Parathyroid adenoma (tissue), 2 donors: ENCODE measurements at regions not wholly inside any gene's neighbourhood (a gene's known extent, or its start where the extent isn't known, plus 50 kb on each side); places are given as distances from the start of the nearest gene placed in this dataset.

ENCODE experiments used
- H2AFZ ChIP-seq: fragments of 300-600 bp; sonication (generic); one replicate; pipeline ENCODE4 v1.7.0; 2017; ENCODE audit warnings: antibody characterized with exemption, mild to moderate bottlenecking
- H3K27ac ChIP-seq: fragments of 300-600 bp; sonication (generic); one replicate; pipeline ENCODE4 v1.7.0; 2017
- H3K27me3 ChIP-seq: fragments of 300-600 bp; sonication (generic); one replicate; pipeline ENCODE4 v1.7.0; 2017; ENCODE audit warnings: low read length; ENCODE audit not compliant: control insufficient read depth, insufficient read depth
- H3K36me3 ChIP-seq: fragments of 300-600 bp; sonication (generic); one replicate; pipeline ENCODE4 v1.7.0; 2017; ENCODE audit warnings: low read length; ENCODE audit not compliant: control insufficient read depth, insufficient read depth
- H3K4me1 ChIP-seq: fragments of 300-600 bp; sonication (generic); one replicate; pipeline ENCODE4 v1.7.0; 2017; ENCODE audit warnings: control low read depth
- H3K4me2 ChIP-seq: fragments of 300-600 bp; sonication (generic); one replicate; pipeline ENCODE4 v1.7.0; 2017; ENCODE audit warnings: low read length
- H3K4me3 ChIP-seq: fragments of 300-600 bp; sonication (generic); one replicate; pipeline ENCODE4 v1.7.0; 2017; ENCODE audit warnings: low read depth, low read length
- H3K79me2 ChIP-seq: fragments of 300-600 bp; sonication (generic); one replicate; pipeline ENCODE4 v1.7.0; 2017; ENCODE audit warnings: control low read depth
- H3K9ac ChIP-seq: fragments of 300-600 bp; sonication (generic); one replicate; pipeline ENCODE4 v1.7.0; 2017; ENCODE audit warnings: mild to moderate bottlenecking
- H3K9me3 ChIP-seq: fragments of 300-600 bp; sonication (generic); one replicate; pipeline ENCODE4 v1.7.0; 2017; ENCODE audit warnings: low read length; ENCODE audit not compliant: control insufficient read depth
- CTCF ChIP-seq: fragments of 300-600 bp; sonication (generic); IDR thresholded peaks from one replicate; pipeline ENCODE4 v1.7.0; 2017; ENCODE audit warnings: antibody characterized with exemption, mild to moderate bottlenecking
- donor health status: primary hyperparathyroidism.

GRCh38 chr1:193417403-193417802 is 231.0 kb upstream of the B3GALT2 start:
- no peak overlapping the region for H3K4me3 ChIP-seq
- TF ChIP-seq CTCF: no peak
- H3K79me2 ChIP-seq: no peaks in the 10 kb centered on the region
- H3K4me2 ChIP-seq: no peak overlapping the region
- H3K9me3 ChIP-seq: no peaks in the 10 kb centered on the region
- no peak overlapping the region for H2AFZ ChIP-seq
- no peak overlapping the region for H3K27ac ChIP-seq
- H3K4me1 ChIP-seq: no peaks in the 10 kb centered on the region
- H3K36me3 ChIP-seq: no peaks in the 10 kb centered on the region
- no peak overlapping the region for H3K9ac ChIP-seq
- no peaks in the 10 kb centered on the region for H3K27me3 ChIP-seq

GRCh38 chr1:193416226-193417024 is 230.0 kb upstream of the B3GALT2 start:
- no peaks in the 10 kb centered on the region for H3K4me1 ChIP-seq
- no peak overlapping the region for H3K4me2 ChIP-seq
- no peaks in the 10 kb centered on the region for H3K27me3 ChIP-seq
- no peaks in the 10 kb centered on the region for H3K79me2 ChIP-seq
- no peak overlapping the region for H2AFZ ChIP-seq
- H3K9me3 ChIP-seq: no peaks in the 10 kb centered on the region
- H3K27ac ChIP-seq: no peak overlapping the region
- no peak overlapping the region for H3K9ac ChIP-seq
- TF ChIP-seq CTCF: no peak
- H3K36me3 ChIP-seq: no peaks in the 10 kb centered on the region
- no peak overlapping the region for H3K4me3 ChIP-seq

- Histone ChIP-seq H3K79me2 (no peaks in the 10 kb centered on the region), H2AFZ (no peak overlapping the region), H3K4me3 (no peak overlapping the region), H3K4me1 (no peaks in the 10 kb centered on the region), H3K36me3 (no peaks in the 10 kb centered on the region), H3K9ac (no peak overlapping the region), H3K4me2 (no peak overlapping the region), H3K9me3 (no peaks in the 10 kb centered on the region), H3K27me3 (no peaks in the 10 kb centered on the region), H3K27ac (no peak overlapping the region)
- TF ChIP-seq CTCF: no peak
Observed at GRCh38 chr1:193415256-193415655, 228.8 kb upstream of the B3GALT2 start.

GRCh38 chr1:193413376-193413775 is 227.0 kb upstream of the B3GALT2 start:
- Histone ChIP-seq H3K27me3 (no peaks in the 10 kb centered on the region), H3K4me1 (no peaks in the 10 kb centered on the region), H3K36me3 (no peaks in the 10 kb centered on the region), H3K4me3 (no peak overlapping the region), H3K27ac (no peak overlapping the region), H2AFZ (no peak overlapping the region), H3K79me2 (no peaks in the 10 kb centered on the region), H3K4me2 (no peak overlapping the region), H3K9ac (no peak overlapping the region), H3K9me3 (no peaks in the 10 kb centered on the region)
- no peak for TF ChIP-seq CTCF

GRCh38 chr1:193412748-193413147 is 226.3 kb upstream of the B3GALT2 start:
- no peak overlapping the region for H3K9ac ChIP-seq

More at GRCh38 chr1:193412748-193413147, 226.3 kb upstream of the B3GALT2 start:
- H3K4me3 ChIP-seq: no peak overlapping the region
- no peaks in the 10 kb centered on the region for H3K4me1 ChIP-seq
- no peak overlapping the region for H3K4me2 ChIP-seq
- no peaks in the 10 kb centered on the region for H3K36me3 ChIP-seq
- H3K9me3 ChIP-seq: no peaks in the 10 kb centered on the region
- H3K27me3 ChIP-seq: no peaks in the 10 kb centered on the region
- TF ChIP-seq CTCF: no peak
- H3K27ac ChIP-seq: no peak overlapping the region
- no peaks in the 10 kb centered on the region for H3K79me2 ChIP-seq
- no peak overlapping the region for H2AFZ ChIP-seq
